ENCODE measurements at regions not wholly inside any gene's neighbourhood (a gene's known extent, or its start where the extent isn't known, plus 50 kb on each side); places are given as distances from the start of the nearest gene placed in this dataset.

DNA sequence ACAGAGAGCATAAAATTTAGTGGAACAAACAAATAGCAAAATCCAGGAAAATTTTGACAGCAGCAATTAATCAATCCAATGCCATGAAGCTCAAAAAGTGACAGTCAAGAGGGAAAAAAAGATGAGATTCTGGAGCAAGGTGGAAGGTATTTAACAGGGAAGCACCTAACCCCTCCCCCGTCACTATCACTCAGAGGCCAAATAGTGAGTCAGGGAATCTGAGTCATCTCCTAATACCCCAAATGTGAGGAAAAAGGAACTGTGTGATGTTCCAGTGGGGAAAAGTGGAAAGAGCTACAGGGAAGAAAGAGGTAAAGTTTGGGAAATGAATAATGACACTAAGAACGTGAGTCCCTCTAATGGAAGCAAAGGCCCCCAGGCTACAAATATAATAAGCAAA, 113.2 kb upstream of the PHF14 start:
- WGBS, 2 donors = 82% methylated on average over 2 of the region's 2 CpGs
- H3K9me3 ChIP-seq = no peaks in the 10 kb centered on the region
- no peak overlapping the region for H3K27ac ChIP-seq
- no peaks in the 10 kb centered on the region for H3K4me1 ChIP-seq
- H3K27me3 ChIP-seq = no peaks in the 10 kb centered on the region
- H3K36me3 ChIP-seq = no peaks in the 10 kb centered on the region
- DNase-seq = no peak
- no peak overlapping the region for H3K4me3 ChIP-seq
- TF ChIP-seq POLR2AphosphoS5 (IDR thresholded peaks at IDR 0.05) (no peak), CTCF (IDR thresholded peaks at IDR 0.05) (no peak), EP300 (IDR thresholded peaks at IDR 0.05) (no peak), POLR2A (IDR thresholded peaks at IDR 0.05) (no peak)
- ATAC-seq (ENCODE audit: low FRiP score in 2 of 2) = no peak

DNA sequence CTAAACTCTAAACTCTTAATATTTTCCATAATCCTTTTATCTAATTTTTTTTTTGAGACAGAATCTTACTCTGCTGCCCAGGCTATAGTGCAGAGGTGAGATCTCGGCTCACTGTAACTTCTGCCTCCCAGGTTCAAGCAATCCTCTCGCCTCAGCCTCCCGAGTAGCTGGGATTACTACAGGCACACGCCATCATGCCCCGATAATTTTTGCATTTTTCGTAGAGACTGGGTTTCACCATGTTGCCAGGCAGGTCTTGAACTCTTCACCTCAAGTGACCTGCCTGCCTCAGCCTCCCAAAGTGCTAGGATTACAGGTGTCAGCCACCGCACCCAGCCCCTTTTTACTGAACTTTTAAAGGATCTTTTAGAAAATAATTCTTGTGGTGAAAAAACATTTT, 110.2 kb upstream of the PHF14 start:
- no peaks in the 10 kb centered on the region for H3K36me3 ChIP-seq
- ATAC-seq (ENCODE audit: low FRiP score in 2 of 2) (no peak), DNase-seq (no peak)
- no peaks in the 10 kb centered on the region for H3K4me1 ChIP-seq
- no peak overlapping the region for H3K27ac ChIP-seq
- H3K9me3 ChIP-seq = no peaks in the 10 kb centered on the region
- 95% methylated on average over 7 of the region's 7 CpGs for WGBS, 2 donors
- no peak overlapping the region for H3K4me3 ChIP-seq
- TF ChIP-seq POLR2AphosphoS5 (IDR thresholded peaks at IDR 0.05) (no peak), POLR2A (IDR thresholded peaks at IDR 0.05) (no peak), CTCF (IDR thresholded peaks at IDR 0.05) (no peak), EP300 (IDR thresholded peaks at IDR 0.05) (no peak)
- H3K27me3 ChIP-seq = no peaks in the 10 kb centered on the region

- Histone ChIP-seq H3K4me3 (no peak overlapping the region), H3K27ac (no peak overlapping the region), H3K9me3 (no peaks in the 10 kb centered on the region), H3K27me3 (no peaks in the 10 kb centered on the region), H3K4me1 (no peaks in the 10 kb centered on the region), H3K36me3 (no peaks in the 10 kb centered on the region)
- no peak for DNase-seq
- TF ChIP-seq POLR2A (IDR thresholded peaks at IDR 0.05) (no peak), CTCF (IDR thresholded peaks at IDR 0.05) (no peak), EP300 (IDR thresholded peaks at IDR 0.05) (no peak), POLR2AphosphoS5 (IDR thresholded peaks at IDR 0.05) (no peak)
- ATAC-seq (ENCODE audit: low FRiP score in 2 of 2) = no peak
- WGBS, 2 donors = 71 to 74% methylated on average over 1 of the region's 1 CpG
Measured at GRCh38 chr7:10874666-10875065, 99.0 kb upstream of the PHF14 start.

- Histone ChIP-seq H3K27me3 (no peaks in the 10 kb centered on the region), H3K4me3 (no peak overlapping the region), H3K36me3 (no peaks in the 10 kb centered on the region), H3K4me1 (no peaks in the 10 kb centered on the region), H3K9me3 (no peaks in the 10 kb centered on the region), H3K27ac (no peak overlapping the region)
- no peak for DNase-seq
- ATAC-seq (ENCODE audit: low FRiP score in 2 of 2) = no peak
- WGBS, 2 donors = 86 to 98% methylated on average over 2 of the region's 2 CpGs
- TF ChIP-seq POLR2AphosphoS5 (IDR thresholded peaks at IDR 0.05) (no peak), POLR2A (IDR thresholded peaks at IDR 0.05) (no peak), EP300 (IDR thresholded peaks at IDR 0.05) (no peak), CTCF (IDR thresholded peaks at IDR 0.05) (no peak)
Measured at GRCh38 chr7:10875080-10875479, 98.6 kb upstream of the PHF14 start.

DNA sequence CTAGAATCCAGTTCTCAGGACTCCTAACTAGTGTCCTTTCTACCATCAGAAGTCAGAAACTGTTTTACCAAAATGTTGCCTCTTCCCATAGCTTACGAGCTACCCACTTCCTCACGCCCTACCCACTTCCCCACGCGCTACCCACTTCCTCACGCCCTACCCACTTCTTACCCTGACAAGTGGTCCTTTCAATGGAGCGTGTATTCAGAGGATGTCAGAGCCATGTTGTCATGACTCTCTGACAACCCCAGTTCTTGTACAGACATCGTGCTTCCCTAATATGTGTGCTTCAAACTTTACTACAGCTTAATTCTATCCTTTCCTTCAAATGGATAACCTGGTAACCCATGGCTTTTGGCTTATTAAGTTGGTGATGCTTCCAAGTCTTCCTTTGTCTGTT, 84.8 kb upstream of the PHF14 start:
- TF ChIP-seq POLR2A (IDR thresholded peaks at IDR 0.05) = no peak
- TF ChIP-seq EP300 (IDR thresholded peaks at IDR 0.05) = no peak
- TF ChIP-seq POLR2AphosphoS5 (IDR thresholded peaks at IDR 0.05) = no peak
- TF ChIP-seq CTCF (IDR thresholded peaks at IDR 0.05) = no peak
- ATAC-seq (ENCODE audit: low FRiP score in 2 of 2) = peak in 1 of 2 donors; percentile 60
- no peak for DNase-seq
- H3K9me3 ChIP-seq = no peaks in the 10 kb centered on the region
- H3K4me3 ChIP-seq = no peak overlapping the region
- no peak overlapping the region for H3K27ac ChIP-seq
- no peaks in the 10 kb centered on the region for H3K27me3 ChIP-seq
- no peaks in the 10 kb centered on the region for H3K36me3 ChIP-seq
- 45 to 57% methylated on average over 7 of the region's 7 CpGs for WGBS, 2 donors
- H3K4me1 ChIP-seq = no peaks in the 10 kb centered on the region

All from upper lobe of left lung (tissue), 6 donors.